Nephron progenitor cell (in vitro differentiated cells): ENCODE measurements at regions not wholly inside any gene's neighbourhood (a gene's known extent, or its start where the extent isn't known, plus 50 kb on each side); places are given as distances from the start of the nearest gene placed in this dataset.
"Not testable (repeated sequence)": the region's sequence is repeated elsewhere in the genome, so short reads cannot be mapped to it uniquely, and the experiment has no call there.

ENCODE experiments used
- DNase-seq: peaks from one replicate; pipeline ENCODE4 v3.0.0; 2021
- H3K27ac Mint-ChIP-seq: 2 replicates; pipeline ENCODE4 v1.8.0; 2021; ENCODE audit warnings: mild to moderate bottlenecking, moderate library complexity, mixed read lengths
- H3K27me3 Mint-ChIP-seq: 2 replicates; pipeline ENCODE4 v1.8.0; 2021; ENCODE audit warnings: mild to moderate bottlenecking, low read depth, mixed read lengths; ENCODE audit not compliant: poor library complexity
- H3K36me3 Mint-ChIP-seq: 2 replicates; pipeline ENCODE4 v1.8.0; 2021; ENCODE audit warnings: low read depth, mixed read lengths
- H3K4me1 Mint-ChIP-seq: 2 replicates; pipeline ENCODE4 v1.8.0; 2021; ENCODE audit warnings: mixed read lengths
- H3K4me3 Mint-ChIP-seq: 2 replicates; pipeline ENCODE4 v1.8.0; 2021; ENCODE audit warnings: mild to moderate bottlenecking, moderate library complexity, mixed read lengths
- H3K9me3 Mint-ChIP-seq: 2 replicates; pipeline ENCODE4 v1.8.0; 2021; ENCODE audit warnings: mild to moderate bottlenecking, moderate library complexity, mixed read lengths
- TF ChIP-seq, protein P1 (sequence below): fragments of 200-600 bp; sonication (generic); IDR thresholded peaks from 2 replicates; pipeline ENCODE4 v1.5.0; 2021; ENCODE audit warnings: antibody characterized with exemption

DNA sequence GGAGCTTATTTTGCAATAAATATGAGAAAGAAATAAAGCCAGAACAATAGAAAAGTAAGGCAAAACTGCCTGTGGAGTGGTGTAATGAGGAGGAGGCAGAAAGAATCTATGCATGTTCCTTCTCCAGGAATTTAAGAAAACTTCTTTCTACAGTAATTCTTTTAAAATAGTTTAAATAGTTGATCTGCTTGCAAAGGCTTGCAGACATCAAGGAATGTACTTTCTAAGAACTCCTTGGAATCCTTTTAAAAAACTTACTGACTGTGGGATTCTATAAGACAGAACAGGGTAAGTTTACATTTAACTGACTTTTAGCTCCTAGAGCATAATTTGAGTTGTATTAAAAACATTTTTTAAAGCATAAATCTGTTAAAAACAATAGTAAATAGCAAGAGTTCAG, 63.2 kb upstream of the ALB start:
- Mint-ChIP-seq H3K9me3 (no peaks in the 10 kb centered on the region), H3K27me3 (peaks cover 3% of the 10 kb centered on the region), H3K4me3 (no peak overlapping the region), H3K36me3 (no peaks in the 10 kb centered on the region), H3K4me1 (no peaks in the 10 kb centered on the region), H3K27ac (no peak overlapping the region)
- no peak for DNase-seq
- TF ChIP-seq, protein P1, sequence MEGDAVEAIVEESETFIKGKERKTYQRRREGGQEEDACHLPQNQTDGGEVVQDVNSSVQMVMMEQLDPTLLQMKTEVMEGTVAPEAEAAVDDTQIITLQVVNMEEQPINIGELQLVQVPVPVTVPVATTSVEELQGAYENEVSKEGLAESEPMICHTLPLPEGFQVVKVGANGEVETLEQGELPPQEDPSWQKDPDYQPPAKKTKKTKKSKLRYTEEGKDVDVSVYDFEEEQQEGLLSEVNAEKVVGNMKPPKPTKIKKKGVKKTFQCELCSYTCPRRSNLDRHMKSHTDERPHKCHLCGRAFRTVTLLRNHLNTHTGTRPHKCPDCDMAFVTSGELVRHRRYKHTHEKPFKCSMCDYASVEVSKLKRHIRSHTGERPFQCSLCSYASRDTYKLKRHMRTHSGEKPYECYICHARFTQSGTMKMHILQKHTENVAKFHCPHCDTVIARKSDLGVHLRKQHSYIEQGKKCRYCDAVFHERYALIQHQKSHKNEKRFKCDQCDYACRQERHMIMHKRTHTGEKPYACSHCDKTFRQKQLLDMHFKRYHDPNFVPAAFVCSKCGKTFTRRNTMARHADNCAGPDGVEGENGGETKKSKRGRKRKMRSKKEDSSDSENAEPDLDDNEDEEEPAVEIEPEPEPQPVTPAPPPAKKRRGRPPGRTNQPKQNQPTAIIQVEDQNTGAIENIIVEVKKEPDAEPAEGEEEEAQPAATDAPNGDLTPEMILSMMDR = no peak

DNA sequence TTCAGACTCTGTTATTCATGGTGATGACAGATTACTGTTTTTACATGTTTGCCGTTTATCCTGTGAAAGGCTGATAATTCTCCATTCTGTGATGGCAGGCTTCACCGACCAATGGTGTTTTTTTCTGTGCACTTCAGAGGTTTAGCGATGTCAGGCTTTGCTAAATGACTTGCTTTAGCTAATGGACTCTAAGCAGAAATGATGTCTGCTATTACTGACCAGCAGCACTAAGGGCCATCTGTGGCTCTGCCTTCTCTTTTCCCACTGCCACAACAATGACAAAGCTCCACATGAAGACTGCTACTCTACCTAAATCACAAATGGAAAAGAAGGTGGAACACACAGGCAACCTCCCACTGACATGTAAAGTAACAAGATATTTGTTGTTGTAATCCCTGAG, 68.4 kb upstream of the ALB start:
- Mint-ChIP-seq H3K36me3 (no peaks in the 10 kb centered on the region), H3K4me3 (no peak overlapping the region), H3K27me3 (peaks cover 3% of the 10 kb centered on the region), H3K27ac (no peak overlapping the region), H3K4me1 (no peaks in the 10 kb centered on the region), H3K9me3 (no peaks in the 10 kb centered on the region)
- DNase-seq = no peak
- TF ChIP-seq, protein P1 = no peak

DNA sequence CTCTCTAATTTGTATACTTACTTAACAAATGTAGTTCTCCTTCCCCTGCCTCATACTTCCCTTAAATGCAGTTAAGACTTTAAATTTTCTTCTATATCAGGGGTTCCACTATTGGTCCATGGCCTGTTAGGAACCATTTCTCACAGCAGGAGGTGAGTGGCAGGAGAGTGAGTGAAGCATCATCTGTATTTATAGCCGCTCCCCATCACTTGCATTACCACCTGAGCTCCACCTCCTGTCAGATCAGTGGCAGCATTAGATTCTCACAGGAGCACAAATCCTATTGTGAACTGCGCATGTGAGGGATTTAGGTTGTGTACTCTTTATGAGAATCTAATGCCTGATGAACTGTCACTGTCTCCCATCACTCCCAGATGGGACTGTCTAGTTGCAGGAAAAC, 72.1 kb upstream of the ALB start:
- not testable (repeated sequence) for H3K27me3 Mint-ChIP-seq, H3K27ac Mint-ChIP-seq

DNA sequence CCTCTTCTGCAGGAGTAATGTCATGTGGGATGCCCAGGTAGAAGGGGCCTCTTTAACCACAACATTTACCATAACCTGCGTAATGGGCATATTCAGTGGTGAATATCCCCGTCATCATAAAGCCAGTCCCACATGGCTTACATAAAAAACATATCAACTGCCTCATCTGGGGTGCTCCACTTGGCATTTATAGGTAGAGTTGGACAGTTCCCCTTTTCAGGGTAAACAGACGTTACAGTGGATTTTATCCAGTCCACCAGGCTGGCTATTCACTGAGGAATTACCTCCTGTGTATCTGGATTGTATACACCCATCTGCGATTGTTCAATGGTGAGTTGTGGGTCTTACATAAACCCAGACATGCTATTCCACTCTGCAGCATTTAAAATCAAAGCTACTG, 70.7 kb upstream of the ANKRD17 start:
- no peak for DNase-seq
- Mint-ChIP-seq H3K27ac (no peak overlapping the region), H3K9me3 (peaks cover 25% of the 10 kb centered on the region), H3K4me1 (no peaks in the 10 kb centered on the region), H3K27me3 (peaks cover 5% of the 10 kb centered on the region), H3K36me3 (no peaks in the 10 kb centered on the region), H3K4me3 (no peak overlapping the region)
- TF ChIP-seq, protein P1 = no peak

More for the DNA sequence above, 72.1 kb upstream of the ALB start:
- not testable (repeated sequence) for H3K4me3 Mint-ChIP-seq, H3K4me1 Mint-ChIP-seq, H3K36me3 Mint-ChIP-seq, H3K9me3 Mint-ChIP-seq, DNase-seq

DNA sequence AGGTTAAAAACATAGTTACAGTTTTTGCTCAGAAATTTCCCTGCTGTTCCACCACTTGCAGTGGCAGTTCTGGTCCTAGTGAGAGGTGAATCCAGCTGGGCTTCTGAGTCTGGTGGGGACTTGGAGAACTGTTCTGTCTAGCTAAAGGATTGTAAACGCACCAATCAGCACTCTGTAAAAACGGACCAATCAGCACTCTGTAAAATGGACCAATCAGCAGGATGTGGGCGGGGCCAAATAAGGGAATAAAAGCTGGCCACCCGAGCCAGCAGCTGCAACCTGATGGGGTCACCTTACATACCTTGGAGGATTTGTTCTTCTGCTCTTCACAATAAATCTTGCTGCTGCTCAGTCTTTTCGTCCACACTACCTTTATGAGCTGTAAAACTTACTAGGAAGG, 67.2 kb upstream of the ANKRD17 start:
- H3K27me3 Mint-ChIP-seq, H3K36me3 Mint-ChIP-seq, H3K4me1 Mint-ChIP-seq, H3K27ac Mint-ChIP-seq, H3K4me3 Mint-ChIP-seq, DNase-seq: not testable (repeated sequence)
- H3K9me3 Mint-ChIP-seq = peaks cover 59% of the 10 kb centered on the region

DNA sequence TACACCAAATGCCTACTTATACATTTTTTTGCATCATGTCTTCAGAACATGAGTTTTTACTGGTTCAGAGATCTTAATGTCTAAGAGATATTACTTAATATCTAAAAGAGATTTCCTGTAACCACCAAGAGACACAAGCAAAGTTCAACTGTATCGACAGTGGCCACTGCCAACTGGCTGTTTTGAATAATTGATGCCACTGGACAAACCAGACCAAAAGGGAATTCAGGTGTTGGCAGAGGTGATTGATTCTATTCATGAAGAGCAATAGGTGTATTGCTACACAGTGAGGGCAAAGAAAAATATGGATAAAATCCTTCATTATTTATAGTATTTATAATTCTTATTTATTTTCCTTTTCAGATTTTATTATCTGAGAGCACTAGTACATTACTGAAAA, 58.5 kb upstream of the ANKRD17 start:
- DNase-seq = no peak
- Mint-ChIP-seq H3K27ac (no peak overlapping the region), H3K36me3 (peaks cover 14% of the 10 kb centered on the region), H3K4me1 (no peaks in the 10 kb centered on the region), H3K9me3 (peaks cover 37% of the 10 kb centered on the region), H3K4me3 (no peak overlapping the region), H3K27me3 (no peaks in the 10 kb centered on the region)
- TF ChIP-seq, protein P1 = no peak

DNA sequence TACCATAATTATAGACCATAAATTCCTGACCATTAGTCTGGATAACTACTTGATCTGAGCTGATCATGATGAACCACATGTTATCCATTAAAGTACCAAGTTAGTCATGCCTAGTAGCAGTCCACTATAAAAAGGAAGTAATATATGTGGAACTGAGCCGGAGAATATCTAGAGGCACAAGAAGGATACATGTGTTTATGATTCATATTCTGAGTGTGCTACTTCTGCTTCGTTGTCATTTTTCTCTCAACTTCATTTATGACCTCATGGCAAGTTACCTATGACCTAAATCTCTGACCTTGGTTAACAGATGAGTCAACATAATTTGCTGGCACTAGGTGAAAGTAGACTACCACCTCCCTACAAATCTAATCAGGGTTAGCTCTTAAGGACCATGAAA, 56.5 kb upstream of the ANKRD17 start:
- Mint-ChIP-seq H3K27me3 (no peaks in the 10 kb centered on the region), H3K4me3 (no peak overlapping the region), H3K4me1 (no peaks in the 10 kb centered on the region), H3K36me3 (peaks cover 14% of the 10 kb centered on the region), H3K9me3 (peaks cover 17% of the 10 kb centered on the region), H3K27ac (no peak overlapping the region)
- TF ChIP-seq, protein P1 = no peak
- no peak for DNase-seq
